HG03064 (cell line): ENCODE measurements at regions not wholly inside any gene's neighbourhood (a gene's known extent, or its start where the extent isn't known, plus 50 kb on each side); places are given as distances from the start of the nearest gene placed in this dataset.

ENCODE experiments used
- ATAC-seq: cut with Tn5 transposase; IDR thresholded peaks from one replicate; pipeline ENCODE4 v1.9.1; 2021; ENCODE audit warnings: low read depth; ENCODE audit not compliant: unreplicated experiment

GRCh38 chr5:32984851-32985610 is 273.9 kb downstream of the NPR3 start:
- no peak for ATAC-seq

DNA sequence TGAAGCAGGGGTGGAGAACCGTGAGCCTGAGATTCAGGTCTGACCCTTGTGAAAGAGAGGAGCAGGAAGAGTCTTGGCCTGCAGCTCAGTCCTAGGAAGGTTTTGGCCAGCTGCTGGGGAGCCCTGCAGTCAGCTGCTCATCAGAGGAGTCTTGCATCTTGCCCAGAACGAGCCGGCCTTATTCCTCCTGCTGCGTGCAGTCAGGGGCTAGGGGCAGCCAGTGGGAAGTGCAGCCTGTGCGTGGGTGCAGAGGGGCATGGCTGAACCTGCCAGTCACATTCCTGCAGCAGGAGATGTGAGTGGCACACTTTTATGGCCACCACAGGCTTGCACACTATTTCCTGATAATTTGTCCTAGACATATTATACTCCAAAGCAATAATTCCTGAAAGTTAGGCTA is 278.7 kb downstream of the NPR3 start:
- ATAC-seq, result no peak

- no peak for ATAC-seq
Measured at GRCh38 chr5:32990593-32991420, 279.7 kb downstream of the NPR3 start.

- ATAC-seq, result no peak
Measured at GRCh38 chr5:32991421-32991815, 280.3 kb downstream of the NPR3 start.

DNA sequence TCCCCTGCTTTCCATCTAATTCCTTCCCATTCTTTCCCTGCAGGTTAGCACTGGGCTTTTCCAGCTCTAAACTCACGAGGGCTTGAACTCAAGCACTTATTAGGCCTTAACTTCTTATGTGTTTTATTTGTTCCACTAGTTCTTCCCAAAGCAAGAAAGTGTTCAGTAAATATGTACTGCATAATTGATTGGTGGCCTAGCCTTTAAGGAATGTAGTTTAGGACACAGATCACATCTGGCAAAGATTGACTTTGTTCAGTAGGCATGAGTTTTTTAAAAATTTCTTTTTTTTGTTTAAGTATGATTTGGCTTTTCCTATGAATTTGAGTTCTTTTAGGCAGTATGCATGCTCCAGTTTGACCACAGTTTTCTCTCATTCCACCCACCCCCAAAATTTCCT is 285.2 kb downstream of the NPR3 start:
- ATAC-seq, result no peak

DNA sequence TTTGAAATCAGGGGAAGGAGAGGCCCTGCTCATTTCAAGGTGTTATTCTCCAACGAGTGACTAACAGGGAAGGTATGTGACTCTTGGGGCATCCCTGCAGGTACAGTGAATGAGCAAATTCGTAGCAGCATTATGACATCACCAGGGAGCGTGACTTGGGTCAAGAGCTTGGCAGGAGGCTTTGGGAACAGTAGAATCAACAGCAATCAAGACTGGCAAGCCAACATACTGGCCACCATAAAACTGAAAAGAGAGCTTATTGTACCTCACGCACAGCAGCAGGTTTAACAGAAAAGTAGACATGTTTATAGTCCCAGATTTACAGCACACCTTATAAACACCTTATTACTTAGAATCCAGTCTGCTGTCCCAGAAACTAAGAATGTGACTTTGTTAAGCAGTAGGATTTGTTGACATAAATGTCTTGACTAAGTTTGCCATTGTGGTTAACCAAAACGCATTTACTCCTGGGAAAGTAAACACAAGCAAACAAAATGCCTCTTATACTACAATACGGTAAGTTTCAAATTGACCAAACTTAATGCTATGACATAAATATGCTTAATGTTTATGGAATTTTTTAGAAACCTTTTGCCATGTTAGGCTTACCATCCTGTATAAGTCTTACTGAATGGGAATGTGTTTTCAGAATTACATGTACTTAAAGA is 297.8 kb downstream of the NPR3 start:
- ATAC-seq, result no peak

- no peak for ATAC-seq
Measured at GRCh38 chr5:33010846-33011245, 299.7 kb downstream of the NPR3 start.

DNA sequence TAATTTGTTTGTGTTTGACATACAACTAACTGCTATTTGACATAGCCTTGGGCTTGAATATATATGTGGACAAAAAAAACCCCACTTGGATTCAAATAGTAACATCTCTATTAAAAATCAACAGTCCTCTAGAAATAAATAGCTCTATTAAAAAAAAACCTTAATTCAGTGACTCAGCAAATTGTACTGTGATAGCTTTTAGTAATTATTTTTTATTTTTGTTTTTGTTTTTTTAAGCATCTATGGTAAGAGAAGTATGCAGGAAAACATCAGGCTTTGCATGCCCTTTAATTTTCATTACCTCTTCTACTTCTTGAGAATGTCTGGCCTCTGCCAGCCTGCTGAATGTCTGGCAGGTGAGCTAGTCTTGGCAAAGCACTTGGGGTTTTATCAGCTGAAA is 300.7 kb downstream of the NPR3 start:
- ATAC-seq, result no peak

GRCh38 chr5:33023649-33024048 is 312.5 kb downstream of the NPR3 start:
- no peak for ATAC-seq

- ATAC-seq, result no peak
Measured at GRCh38 chr5:33032271-33033070, 321.4 kb downstream of the NPR3 start.

- ATAC-seq, result no peak
Measured at GRCh38 chr5:33033516-33033915, 322.4 kb downstream of the NPR3 start.

DNA sequence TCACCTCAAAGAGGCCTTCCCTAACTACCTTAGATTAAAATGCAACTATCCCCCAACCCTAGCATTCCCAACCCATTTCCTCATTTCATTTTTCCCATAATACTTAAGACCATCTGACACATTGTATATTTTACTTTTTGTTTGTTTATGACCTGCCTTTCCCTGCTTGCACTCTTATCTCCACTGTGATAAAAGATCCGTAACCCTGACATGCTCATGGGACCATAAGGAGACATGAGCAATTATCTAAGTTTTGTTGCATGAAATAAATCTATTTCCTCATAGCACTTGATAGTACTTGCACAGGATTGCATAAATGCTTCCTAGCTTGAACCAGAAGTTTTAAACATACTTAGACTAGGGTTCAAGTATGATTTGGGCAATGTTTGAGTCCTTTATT is 323.7 kb downstream of the NPR3 start:
- no peak for ATAC-seq

DNA sequence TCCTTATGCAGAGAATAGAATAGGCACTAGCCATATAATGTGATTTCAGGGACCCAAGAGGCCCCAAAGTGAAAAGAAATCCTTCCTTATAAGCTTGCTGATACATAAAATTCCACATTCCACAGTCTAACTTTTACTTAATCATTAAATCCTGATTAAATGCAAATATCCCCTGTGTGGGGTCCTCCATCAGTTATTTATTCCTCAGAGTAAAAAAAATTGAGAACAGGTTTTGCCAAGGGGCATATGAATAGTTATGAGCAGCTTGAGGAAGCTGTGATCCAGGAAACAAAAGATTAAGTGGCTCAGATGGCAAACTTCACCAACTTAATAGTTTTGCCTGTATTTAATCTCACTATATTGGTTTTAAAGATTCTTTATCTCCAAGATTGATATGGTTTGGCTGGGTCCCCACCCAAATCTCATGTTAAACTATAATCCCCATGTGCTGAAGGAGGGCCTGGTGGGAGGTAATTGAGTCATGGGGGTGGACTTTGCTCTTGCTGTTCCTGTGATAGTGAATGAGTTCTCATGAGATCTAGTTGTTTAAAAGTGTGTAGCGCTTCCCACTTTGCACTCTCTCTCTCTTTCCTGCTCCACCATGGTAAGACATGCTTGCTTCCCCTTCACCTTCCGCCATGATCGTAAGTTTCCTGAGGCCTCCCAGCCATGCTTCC is 324.9 kb downstream of the NPR3 start:
- no peak for ATAC-seq

- no peak for ATAC-seq
Measured at GRCh38 chr5:33037076-33037475, 326.0 kb downstream of the NPR3 start.

DNA sequence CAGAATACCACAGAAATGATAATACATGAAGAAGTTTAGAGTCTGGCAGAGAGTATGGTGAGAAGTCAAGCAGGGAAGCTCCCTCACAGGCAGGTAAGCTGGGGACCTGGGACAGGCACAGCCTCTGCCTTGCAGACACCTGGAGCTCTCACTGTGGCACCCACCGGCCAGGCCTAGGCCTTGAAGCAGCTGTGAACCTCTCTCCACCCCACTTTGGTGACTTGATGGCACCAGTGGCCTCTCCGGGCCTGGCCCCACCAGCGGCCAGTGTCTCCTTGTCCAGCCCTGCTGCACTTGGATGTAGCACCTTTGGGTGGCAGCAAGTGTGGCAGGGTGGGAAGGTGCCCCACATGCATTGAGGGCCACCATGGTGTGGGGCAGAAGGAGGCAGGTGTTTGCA is 330.5 kb downstream of the NPR3 start:
- ATAC-seq, result no peak

- ATAC-seq, result no peak
Measured at GRCh38 chr5:33043343-33043997, 332.3 kb downstream of the NPR3 start.

DNA sequence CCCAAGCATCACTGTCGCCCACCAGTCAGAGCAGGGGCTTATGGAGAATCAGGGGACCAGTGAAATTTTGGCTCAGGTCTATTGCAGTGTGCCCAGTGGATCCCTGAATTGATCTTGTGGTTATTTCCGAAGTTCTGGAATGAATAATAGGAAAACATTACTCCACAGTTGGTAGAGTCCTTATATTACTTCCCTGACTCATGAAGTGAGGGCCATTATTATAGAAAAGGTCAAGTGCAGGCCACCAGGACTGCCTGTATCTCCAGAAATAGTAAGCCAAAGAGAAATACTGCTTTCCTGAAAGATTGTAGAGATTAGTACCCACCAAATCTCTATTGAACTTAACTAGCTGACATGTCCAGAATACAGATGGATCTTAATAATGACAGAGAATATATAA is 335.0 kb downstream of the NPR3 start:
- no peak for ATAC-seq

- ATAC-seq, result no peak
Measured at GRCh38 chr5:33048315-33048714, 337.2 kb downstream of the NPR3 start.

- ATAC-seq, result no peak
Measured at GRCh38 chr5:33049298-33049697, 338.2 kb downstream of the NPR3 start.

- ATAC-seq, result no peak
Measured at GRCh38 chr5:33049842-33050241, 338.7 kb downstream of the NPR3 start.
